GM13976 (cell line): ENCODE measurements at regions not wholly inside any gene's neighbourhood (a gene's known extent, or its start where the extent isn't known, plus 50 kb on each side); places are given as distances from the start of the nearest gene placed in this dataset.

Source experiments
- DNase-seq: peaks from one replicate; pipeline ENCODE4 v3.0.0; 2012; ENCODE audit warnings: low spot score
- CTCF ChIP-seq: IDR thresholded peaks from 2 replicates; pipeline ENCODE4 v1.5.1; 2012; ENCODE audit warnings: borderline replicate concordance, mild to moderate bottlenecking; ENCODE audit not compliant: insufficient read depth; ENCODE audit errors: extremely low read depth, missing control alignments, control extremely low read depth
- in situ Hi-C: fragments of 300-500 bp; cut with MboI; formaldehyde crosslinking; loops from one replicate; pipeline ENCODE4 v1.12.0; 2022; ENCODE audit warnings: low sequenced_read_pairs, mixed read lengths, inconsistent platforms; ENCODE audit not compliant: unreplicated experiment

GRCh38 chr2:224198436-224198835, 159.3 kb upstream of the SERPINE2 start:
- no peak for DNase-seq
- no peak for TF ChIP-seq CTCF
- in situ Hi-C loops, result no loop called here

- in situ Hi-C loops, result no loop called here
- no peak for TF ChIP-seq CTCF
Measured at GRCh38 chr2:224196810-224197209, 157.7 kb upstream of the SERPINE2 start.

GRCh38 chr2:224195925-224196571, 157.0 kb upstream of the SERPINE2 start:
- TF ChIP-seq CTCF, result no peak
- DNase-seq, result no peak
- in situ Hi-C loops, result no loop called here

More at GRCh38 chr2:224196810-224197209, 157.7 kb upstream of the SERPINE2 start:
- DNase-seq, result no peak

DNA sequence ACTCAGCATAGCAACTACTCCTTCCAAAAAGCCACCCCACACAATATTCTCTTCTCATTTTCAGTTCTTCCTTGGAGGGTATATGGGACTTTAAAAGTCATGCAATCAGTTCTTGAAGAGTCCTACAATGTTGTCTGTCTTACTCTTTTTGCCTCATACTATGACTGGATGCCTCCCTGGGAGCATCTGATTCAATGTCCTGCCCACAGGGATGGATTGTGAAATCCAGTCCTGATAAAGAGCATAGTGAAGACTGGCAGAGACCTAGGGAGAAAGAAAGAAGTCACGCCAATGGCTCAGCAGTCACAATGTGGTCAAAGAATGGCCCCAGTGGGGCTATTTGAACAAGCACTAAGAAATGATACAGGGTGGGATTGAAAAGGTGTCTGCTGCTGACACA, 155.1 kb upstream of the SERPINE2 start:
- no peak for DNase-seq
- in situ Hi-C loops, result no loop called here
- no peak for TF ChIP-seq CTCF

- in situ Hi-C loops, result no loop called here
- no peak for TF ChIP-seq CTCF
- no peak for DNase-seq
Measured at GRCh38 chr2:224191465-224191864, 152.4 kb upstream of the SERPINE2 start.

DNA sequence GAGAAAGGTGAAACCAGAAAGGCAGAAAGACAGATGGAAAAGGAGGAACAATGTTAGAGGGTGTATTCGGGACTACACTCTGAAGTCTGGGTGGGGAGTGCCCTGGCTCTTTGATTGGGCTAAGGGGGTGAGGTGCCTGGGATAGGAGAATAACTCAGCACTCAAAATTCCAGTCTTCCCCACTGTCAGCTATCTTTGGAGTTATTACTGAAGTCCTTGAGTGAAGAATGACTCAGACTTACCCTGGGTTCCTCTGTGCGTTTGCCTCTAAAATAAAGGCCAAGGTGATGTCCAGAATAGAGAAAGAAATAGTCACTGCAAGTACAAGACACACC, 151.8 kb upstream of the SERPINE2 start:
- in situ Hi-C loops, result no loop called here
- no peak for TF ChIP-seq CTCF
- no peak for DNase-seq

- no peak for TF ChIP-seq CTCF
- in situ Hi-C loops, result no loop called here
Measured at GRCh38 chr2:224190234-224190935, 151.3 kb upstream of the SERPINE2 start.

More at GRCh38 chr2:224190234-224190935, 151.3 kb upstream of the SERPINE2 start:
- no peak for DNase-seq
